Endothelial cell of umbilical vein (primary cell): ENCODE measurements at regions not wholly inside any gene's neighbourhood (a gene's known extent, or its start where the extent isn't known, plus 50 kb on each side); places are given as distances from the start of the nearest gene placed in this dataset.

Source experiments
- CTCF ChIP-seq, 2 donors: IDR thresholded peaks; 1 replicate in 1 of 2; 2 replicates in 1 of 2; pipeline ENCODE4 v1.5.1; 2011; ENCODE audit warnings: low read length in 2 of 2, mild to moderate bottlenecking in 2 of 2, moderate library complexity in 2 of 2, control low read depth in 1 of 2, inconsistent platforms in 1 of 2, low read depth in 1 of 2; ENCODE audit not compliant: insufficient read depth in 1 of 2; ENCODE audit errors: extremely low read depth in 1 of 2
- EZH2 ChIP-seq: IDR thresholded peaks from 2 replicates; pipeline ENCODE4 v1.6.1; 2012; ENCODE audit warnings: borderline replicate concordance, low read depth, mild to moderate bottlenecking, moderate library complexity, low read length, inconsistent platforms; ENCODE audit not compliant: severe bottlenecking
- FOS ChIP-seq: IDR thresholded peaks from 2 replicates; pipeline ENCODE4 v1.6.1; 2011; ENCODE audit warnings: mild to moderate bottlenecking, low read length, moderate library complexity, borderline replicate concordance; ENCODE audit not compliant: insufficient read depth
- GATA2 ChIP-seq: IDR thresholded peaks from 2 replicates; pipeline ENCODE4 v1.7.0; 2011; ENCODE audit warnings: low read depth, mild to moderate bottlenecking, moderate library complexity, mixed read lengths, low read length; ENCODE audit not compliant: insufficient read length, insufficient read depth
- JUN ChIP-seq: IDR thresholded peaks from 2 replicates; pipeline ENCODE4 v1.6.1; 2011; ENCODE audit warnings: borderline replicate concordance, low read depth; ENCODE audit not compliant: insufficient read length, insufficient read depth
- MYC ChIP-seq: IDR thresholded peaks from one replicate; pipeline ENCODE4 v1.6.1; 2011; ENCODE audit warnings: mild to moderate bottlenecking, low read depth, low read length
- POLR2A ChIP-seq: IDR thresholded peaks from 2 replicates; pipeline ENCODE4 v1.6.1; 2012; ENCODE audit warnings: low read depth, mild to moderate bottlenecking, control low read depth, low read length
- POLR2AphosphoS5 ChIP-seq: IDR thresholded peaks from 2 replicates; pipeline ENCODE4 v1.6.1; 2012; ENCODE audit warnings: low read depth, mild to moderate bottlenecking, control low read depth, low read length, moderate library complexity; ENCODE audit not compliant: insufficient read depth
- TF ChIP-seq, protein P1 (sequence below): IDR thresholded peaks from 2 replicates; pipeline ENCODE4 v1.6.1; 2011; ENCODE audit not compliant: insufficient read depth, insufficient read length

GRCh38 chr18:72316497-72316896, 227.6 kb downstream of the CBLN2 start:
- TF ChIP-seq POLR2A (no peak), CTCF (IDR thresholded peaks at IDR 0.05; ENCODE audit: extremely low read depth in 1 of 2, insufficient read depth in 1 of 2, low read depth in 1 of 2, low read length in 2 of 2) (no peak), FOS (no peak), POLR2AphosphoS5 (no peak), GATA2 (no peak), JUN (no peak), MYC (no peak), EZH2 (no peak)
- TF ChIP-seq, protein P1, sequence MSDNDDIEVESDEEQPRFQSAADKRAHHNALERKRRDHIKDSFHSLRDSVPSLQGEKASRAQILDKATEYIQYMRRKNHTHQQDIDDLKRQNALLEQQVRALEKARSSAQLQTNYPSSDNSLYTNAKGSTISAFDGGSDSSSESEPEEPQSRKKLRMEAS, result no peak
